Skeletal muscle tissue (tissue), 3 donors: ENCODE measurements at regions not wholly inside any gene's neighbourhood (a gene's known extent, or its start where the extent isn't known, plus 50 kb on each side); places are given as distances from the start of the nearest gene placed in this dataset.
"Not testable (repeated sequence)": the region's sequence is repeated elsewhere in the genome, so short reads cannot be mapped to it uniquely, and the experiment has no call there.

Experiments
- H3K27ac ChIP-seq: one replicate; pipeline ENCODE4 v1.7.0; 2013; ENCODE audit warnings: mild to moderate bottlenecking, low read depth, low read length, inconsistent platforms
- H3K27me3 ChIP-seq, 3 donors: one replicate each; pipeline ENCODE4 v1.7.0; 2013; ENCODE audit warnings: low read length in 3 of 3; ENCODE audit not compliant: control insufficient read depth in 3 of 3, insufficient read depth in 3 of 3
- H3K36me3 ChIP-seq, 3 donors: one replicate each; pipeline ENCODE4 v1.7.0; 2013; ENCODE audit warnings: low read length in 3 of 3; ENCODE audit not compliant: control insufficient read depth in 3 of 3, insufficient read depth in 3 of 3
- H3K4me1 ChIP-seq, 3 donors: one replicate each; pipeline ENCODE4 v1.7.0; 2013; ENCODE audit warnings: low read length in 3 of 3, mild to moderate bottlenecking in 3 of 3; ENCODE audit not compliant: control insufficient read depth in 3 of 3, insufficient read depth in 3 of 3
- H3K4me3 ChIP-seq, 3 donors: one replicate each; pipeline ENCODE4 v1.7.0; 2013; ENCODE audit warnings: low read length in 3 of 3
- H3K9ac ChIP-seq, 3 donors: one replicate each; pipeline ENCODE4 v1.7.0; 2013; ENCODE audit warnings: low read length in 3 of 3, mild to moderate bottlenecking in 3 of 3, moderate library complexity in 2 of 3, low read depth in 1 of 3
- H3K9me3 ChIP-seq, 3 donors: one replicate each; pipeline ENCODE4 v1.7.0; 2013; ENCODE audit warnings: low read length in 3 of 3; ENCODE audit not compliant: control insufficient read depth in 3 of 3
- donor health status: Osteomylitis.

- H3K27me3 ChIP-seq = no peaks in the 10 kb centered on the region
- peak overlapping the region; percentile 69 for H3K27ac ChIP-seq
- peaks cover 4 to 14% (median 12%) of the 10 kb centered on the region in 3 donors for H3K4me1 ChIP-seq
- H3K9ac ChIP-seq = no peak overlapping the region
- H3K4me3 ChIP-seq = peak overlapping the region in 1 of 3 donors; percentile 65
- H3K36me3 ChIP-seq = no peaks in the 10 kb centered on the region
- no peaks in the 10 kb centered on the region for H3K9me3 ChIP-seq
Measured at GRCh38 chr1:19562847-19563246, 77.5 kb upstream of the CAPZB start.

DNA sequence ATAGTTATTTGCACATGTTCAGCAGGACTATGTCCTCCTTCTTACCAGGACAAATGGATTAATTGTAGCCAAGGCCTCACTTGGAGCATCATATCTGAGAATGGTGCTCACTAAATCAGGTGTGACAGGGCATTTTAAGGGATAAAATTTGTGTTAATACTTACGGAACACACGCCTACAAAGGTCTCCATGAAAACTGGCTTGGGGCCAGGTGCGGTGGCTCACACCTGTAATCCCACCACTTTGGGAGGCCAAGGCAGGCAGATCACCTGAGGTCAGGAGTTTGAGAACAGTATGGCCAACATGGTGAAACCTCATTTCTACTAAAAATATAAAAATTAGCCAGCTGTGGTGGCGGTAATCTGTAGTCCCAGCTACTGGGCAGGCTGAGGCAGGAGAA is 75.1 kb upstream of the CAPZB start:
- Histone ChIP-seq H3K9ac (no peak overlapping the region), H3K9me3 (no peaks in the 10 kb centered on the region), H3K36me3 (no peaks in the 10 kb centered on the region), H3K27me3 (no peaks in the 10 kb centered on the region), H3K27ac (no peak overlapping the region), H3K4me1 (peaks cover 4 to 14% (median 12%) of the 10 kb centered on the region in 3 donors), H3K4me3 (no peak overlapping the region)

DNA sequence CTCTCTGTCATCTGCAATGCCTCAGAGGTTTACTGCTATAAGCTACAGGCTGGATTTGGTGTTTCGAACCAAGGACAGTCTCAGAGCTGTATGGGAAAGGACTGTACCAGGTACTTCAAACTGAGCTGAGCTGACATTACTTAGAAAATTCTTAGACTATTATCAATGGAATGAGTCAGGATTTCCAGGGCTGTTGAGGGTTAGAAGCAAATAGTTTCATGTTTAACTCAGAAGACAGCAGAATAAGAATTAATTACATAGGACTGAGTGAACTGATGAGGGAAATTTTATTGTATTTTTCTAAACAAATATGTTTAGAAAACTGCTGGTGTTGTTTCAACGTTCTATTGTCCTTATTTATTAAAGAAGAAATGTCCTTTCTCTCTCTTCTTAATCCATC is 74.3 kb upstream of the CAPZB start:
- no peaks in the 10 kb centered on the region for H3K36me3 ChIP-seq
- H3K27me3 ChIP-seq = no peaks in the 10 kb centered on the region
- H3K4me1 ChIP-seq = peaks cover 4 to 14% (median 12%) of the 10 kb centered on the region in 3 donors
- no peak overlapping the region for H3K9ac ChIP-seq
- no peak overlapping the region for H3K27ac ChIP-seq
- no peaks in the 10 kb centered on the region for H3K9me3 ChIP-seq
- H3K4me3 ChIP-seq = no peak overlapping the region

- no peak overlapping the region for H3K9ac ChIP-seq
- H3K27ac ChIP-seq = no peak overlapping the region
- no peaks in the 10 kb centered on the region for H3K4me1 ChIP-seq
- no peaks in the 10 kb centered on the region for H3K27me3 ChIP-seq
- H3K9me3 ChIP-seq = no peaks in the 10 kb centered on the region
- H3K36me3 ChIP-seq = no peaks in the 10 kb centered on the region
- H3K4me3 ChIP-seq = no peak overlapping the region
Measured at GRCh38 chr1:19557609-19558051, 72.3 kb upstream of the CAPZB start.

DNA sequence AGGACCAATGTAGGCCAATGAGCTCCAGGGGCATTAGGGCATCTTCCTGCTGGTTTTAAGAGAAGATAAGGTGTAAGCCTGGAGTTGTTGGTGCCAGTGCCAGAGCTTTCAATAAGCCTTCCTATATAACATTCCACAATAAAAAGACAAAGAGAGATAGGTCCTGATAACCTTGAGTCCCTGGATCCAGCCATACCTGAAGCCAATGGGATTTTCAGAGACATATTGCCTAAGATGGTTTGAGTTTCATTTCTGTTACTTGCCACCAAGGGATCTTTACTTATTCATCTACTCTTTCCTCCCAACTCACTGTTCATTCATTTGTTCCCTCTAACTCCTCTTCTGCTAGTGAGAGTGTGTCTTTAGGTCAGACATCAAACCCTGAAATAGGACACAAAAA is 68.8 kb upstream of the CAPZB start:
- H3K36me3 ChIP-seq = no peaks in the 10 kb centered on the region
- H3K4me1 ChIP-seq = no peaks in the 10 kb centered on the region
- no peak overlapping the region for H3K9ac ChIP-seq
- H3K27me3 ChIP-seq = no peaks in the 10 kb centered on the region
- H3K4me3 ChIP-seq = no peak overlapping the region
- no peak overlapping the region for H3K27ac ChIP-seq
- H3K9me3 ChIP-seq = peaks cover 0 to 2% (median 0%) of the 10 kb centered on the region in 3 donors

GRCh38 chr1:19552291-19553010 is 67.1 kb upstream of the CAPZB start:
- no peak overlapping the region for H3K27ac ChIP-seq
- H3K27me3 ChIP-seq = no peaks in the 10 kb centered on the region
- no peaks in the 10 kb centered on the region for H3K36me3 ChIP-seq
- peaks cover 0 to 2% (median under 1%) of the 10 kb centered on the region in 3 donors for H3K9me3 ChIP-seq
- no peak overlapping the region for H3K4me3 ChIP-seq
- no peaks in the 10 kb centered on the region for H3K4me1 ChIP-seq
- H3K9ac ChIP-seq = no peak overlapping the region

DNA sequence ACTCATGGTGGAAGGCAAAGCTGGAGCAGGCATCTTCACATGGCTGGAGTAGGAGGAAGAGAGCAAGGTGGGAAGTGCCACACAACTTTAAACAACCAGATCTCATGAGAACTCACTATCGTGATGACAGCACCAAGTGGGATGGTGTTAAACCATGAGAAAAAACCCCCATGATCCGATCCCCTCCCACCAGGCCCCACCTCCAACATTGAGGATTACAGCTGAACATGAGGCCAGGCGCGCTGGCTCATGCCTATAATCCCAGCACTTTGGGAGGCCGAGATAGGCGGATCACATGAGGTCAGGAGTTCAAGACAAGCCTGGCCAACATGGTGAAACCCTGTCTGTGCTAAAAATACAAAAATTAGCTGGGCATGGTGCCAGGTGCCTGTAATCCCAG is 66.5 kb upstream of the CAPZB start:
- not testable (repeated sequence) for H3K4me3 ChIP-seq, H3K36me3 ChIP-seq, H3K9me3 ChIP-seq, H3K27me3 ChIP-seq, H3K4me1 ChIP-seq, H3K9ac ChIP-seq, H3K27ac ChIP-seq

- not testable (repeated sequence) for H3K4me1 ChIP-seq, H3K27ac ChIP-seq, H3K4me3 ChIP-seq, H3K36me3 ChIP-seq, H3K27me3 ChIP-seq, H3K9me3 ChIP-seq, H3K9ac ChIP-seq
Measured at GRCh38 chr1:19550437-19550836, 65.1 kb upstream of the CAPZB start.

- Histone ChIP-seq H3K27me3 (no peaks in the 10 kb centered on the region), H3K36me3 (no peaks in the 10 kb centered on the region), H3K9me3 (peaks cover 0 to 4% (median 2%) of the 10 kb centered on the region in 3 donors), H3K9ac (no peak overlapping the region), H3K4me1 (no peaks in the 10 kb centered on the region), H3K4me3 (no peak overlapping the region), H3K27ac (no peak overlapping the region)
Measured at GRCh38 chr1:19547814-19548213, 62.5 kb upstream of the CAPZB start.

- H3K9me3 ChIP-seq = peaks cover 0 to 4% (median 1%) of the 10 kb centered on the region in 3 donors
- no peaks in the 10 kb centered on the region for H3K27me3 ChIP-seq
- no peaks in the 10 kb centered on the region for H3K36me3 ChIP-seq
- H3K4me1 ChIP-seq = peaks cover 0 to 4% (median 4%) of the 10 kb centered on the region in 3 donors
- no peak overlapping the region for H3K9ac ChIP-seq
- H3K4me3 ChIP-seq = no peak overlapping the region
- no peak overlapping the region for H3K27ac ChIP-seq
Measured at GRCh38 chr1:19536519-19536918, 51.2 kb upstream of the CAPZB start.
